ENCODE measurements at regions not wholly inside any gene's neighbourhood (a gene's known extent, or its start where the extent isn't known, plus 50 kb on each side); places are given as distances from the start of the nearest gene placed in this dataset.
"Not testable (repeated sequence)": the region's sequence is repeated elsewhere in the genome, so short reads cannot be mapped to it uniquely, and the experiment has no call there.

DNA sequence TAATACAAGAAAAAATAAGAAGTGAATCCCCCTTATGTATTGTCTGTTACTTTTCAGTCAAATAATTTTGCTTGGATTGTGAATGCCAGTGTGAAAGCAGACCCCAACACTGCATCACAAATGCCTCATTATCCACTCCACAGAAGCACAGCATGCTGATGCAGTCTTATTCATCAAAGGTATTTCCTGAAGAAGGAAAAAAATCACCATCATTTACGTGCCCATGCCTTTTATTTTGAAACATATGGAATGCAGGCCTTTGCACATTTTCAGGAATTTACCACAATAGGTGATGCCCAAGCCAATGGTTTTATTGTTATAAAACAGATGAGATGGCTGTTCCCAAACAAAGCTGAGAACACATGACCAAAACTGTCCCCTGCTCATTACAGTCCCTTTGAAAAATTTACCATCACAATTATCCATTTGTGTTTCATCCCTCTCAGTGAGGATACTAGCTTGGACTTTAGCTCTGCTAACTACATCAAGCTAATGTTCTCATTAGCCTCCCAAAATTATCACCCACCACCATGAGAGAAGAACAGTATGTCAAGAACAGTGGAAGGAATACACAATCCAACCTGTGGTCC is 180.6 kb upstream of the HTR1E start:
- H3K4me3 ChIP-seq (ENCODE audit: low read depth, low read length) = no peak overlapping the region
- no peak for DNase-seq (ENCODE audit: low read depth)
- TF ChIP-seq, protein P1, sequence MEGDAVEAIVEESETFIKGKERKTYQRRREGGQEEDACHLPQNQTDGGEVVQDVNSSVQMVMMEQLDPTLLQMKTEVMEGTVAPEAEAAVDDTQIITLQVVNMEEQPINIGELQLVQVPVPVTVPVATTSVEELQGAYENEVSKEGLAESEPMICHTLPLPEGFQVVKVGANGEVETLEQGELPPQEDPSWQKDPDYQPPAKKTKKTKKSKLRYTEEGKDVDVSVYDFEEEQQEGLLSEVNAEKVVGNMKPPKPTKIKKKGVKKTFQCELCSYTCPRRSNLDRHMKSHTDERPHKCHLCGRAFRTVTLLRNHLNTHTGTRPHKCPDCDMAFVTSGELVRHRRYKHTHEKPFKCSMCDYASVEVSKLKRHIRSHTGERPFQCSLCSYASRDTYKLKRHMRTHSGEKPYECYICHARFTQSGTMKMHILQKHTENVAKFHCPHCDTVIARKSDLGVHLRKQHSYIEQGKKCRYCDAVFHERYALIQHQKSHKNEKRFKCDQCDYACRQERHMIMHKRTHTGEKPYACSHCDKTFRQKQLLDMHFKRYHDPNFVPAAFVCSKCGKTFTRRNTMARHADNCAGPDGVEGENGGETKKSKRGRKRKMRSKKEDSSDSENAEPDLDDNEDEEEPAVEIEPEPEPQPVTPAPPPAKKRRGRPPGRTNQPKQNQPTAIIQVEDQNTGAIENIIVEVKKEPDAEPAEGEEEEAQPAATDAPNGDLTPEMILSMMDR (IDR thresholded peaks at IDR 0.05; ENCODE audit: insufficient read depth, low read depth, low read length) = no peak

DNA sequence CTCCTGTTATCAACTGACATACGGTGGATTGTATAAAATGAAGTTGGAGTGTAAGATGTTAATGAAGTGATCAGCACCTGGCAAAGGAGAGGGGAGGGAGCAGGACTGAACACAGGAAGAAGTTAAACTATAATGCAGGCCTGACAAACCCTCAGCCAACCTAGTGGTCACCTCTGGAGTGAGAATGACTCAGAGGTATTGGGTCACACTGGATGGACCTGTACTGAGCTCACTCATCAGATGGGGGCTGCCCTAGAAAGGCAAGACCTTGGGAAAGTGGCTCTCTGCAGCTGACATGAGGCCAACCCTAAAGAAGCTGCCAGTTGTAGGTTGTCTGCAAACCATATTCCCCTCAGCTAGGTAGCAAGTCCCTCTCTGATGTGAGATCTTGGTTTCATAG is 193.3 kb upstream of the HTR1E start:
- TF ChIP-seq, protein P1 (IDR thresholded peaks at IDR 0.05; ENCODE audit: insufficient read depth, low read depth, low read length) = no peak

GRCh38 chr6:86738078-86738477 is 199.2 kb upstream of the HTR1E start:
- no peak overlapping the region for H3K4me3 ChIP-seq (ENCODE audit: low read depth, low read length)
- TF ChIP-seq, protein P1 (IDR thresholded peaks at IDR 0.05; ENCODE audit: insufficient read depth, low read depth, low read length) = no peak
- DNase-seq (ENCODE audit: low read depth) = no peak

More for the DNA sequence above, 193.3 kb upstream of the HTR1E start:
- no peak for DNase-seq (ENCODE audit: low read depth)
- H3K4me3 ChIP-seq (ENCODE audit: low read depth, low read length) = no peak overlapping the region

- H3K4me3 ChIP-seq (ENCODE audit: low read depth, low read length); DNase-seq (ENCODE audit: low read depth): not testable (repeated sequence)
Measured at GRCh38 chr6:86731631-86732030, 205.7 kb upstream of the HTR1E start.

GRCh38 chr6:86730772-86731171 is 206.6 kb upstream of the HTR1E start:
- not testable (repeated sequence) for H3K4me3 ChIP-seq (ENCODE audit: low read depth, low read length); DNase-seq (ENCODE audit: low read depth)

DNA sequence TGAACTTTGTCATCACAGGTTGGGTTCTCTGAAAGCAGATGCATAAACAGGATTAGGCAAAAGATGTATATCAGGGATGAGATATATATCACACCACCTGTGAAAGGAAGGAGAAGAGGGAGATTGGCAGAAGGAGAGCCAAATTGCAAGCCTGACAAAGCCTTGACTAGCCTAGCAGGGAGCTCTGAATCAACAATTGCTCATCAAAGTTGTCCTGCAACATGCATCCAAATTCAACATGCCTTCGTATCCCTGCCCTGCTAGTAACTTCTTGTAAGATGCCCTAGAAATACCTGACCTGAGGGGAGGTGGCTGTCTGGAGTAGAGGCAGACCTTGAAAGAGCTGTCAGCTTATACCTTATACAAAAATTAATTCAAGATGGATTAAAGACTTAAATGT is 207.1 kb upstream of the HTR1E start:
- no peak for DNase-seq (ENCODE audit: low read depth)
- TF ChIP-seq, protein P1 (IDR thresholded peaks at IDR 0.05; ENCODE audit: insufficient read depth, low read depth, low read length) = no peak

DNA sequence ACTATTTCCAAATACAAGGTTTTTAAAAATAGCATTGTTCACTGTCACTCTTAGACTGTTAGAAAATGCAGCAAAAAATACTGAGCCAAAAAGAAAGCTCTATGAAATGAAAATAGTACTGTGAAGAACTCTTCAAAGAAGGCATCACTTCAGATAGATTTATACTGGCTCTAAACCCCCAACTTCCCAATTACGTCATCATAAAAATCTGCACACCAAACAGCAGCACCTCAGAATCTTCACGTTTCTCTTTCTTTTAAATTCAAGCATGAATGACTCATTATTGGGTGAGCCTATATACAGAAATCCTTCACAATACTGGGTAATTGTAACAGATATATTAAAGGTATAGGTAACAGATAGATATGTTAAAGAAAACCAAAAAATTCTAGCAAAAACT is 208.4 kb upstream of the HTR1E start:
- no peak overlapping the region for H3K4me3 ChIP-seq (ENCODE audit: low read depth, low read length)
- TF ChIP-seq, protein P1 (IDR thresholded peaks at IDR 0.05; ENCODE audit: insufficient read depth, low read depth, low read length) = no peak
- DNase-seq (ENCODE audit: low read depth) = no peak

More for the DNA sequence above, 207.1 kb upstream of the HTR1E start:
- H3K4me3 ChIP-seq (ENCODE audit: low read depth, low read length) = no peak overlapping the region

DNA sequence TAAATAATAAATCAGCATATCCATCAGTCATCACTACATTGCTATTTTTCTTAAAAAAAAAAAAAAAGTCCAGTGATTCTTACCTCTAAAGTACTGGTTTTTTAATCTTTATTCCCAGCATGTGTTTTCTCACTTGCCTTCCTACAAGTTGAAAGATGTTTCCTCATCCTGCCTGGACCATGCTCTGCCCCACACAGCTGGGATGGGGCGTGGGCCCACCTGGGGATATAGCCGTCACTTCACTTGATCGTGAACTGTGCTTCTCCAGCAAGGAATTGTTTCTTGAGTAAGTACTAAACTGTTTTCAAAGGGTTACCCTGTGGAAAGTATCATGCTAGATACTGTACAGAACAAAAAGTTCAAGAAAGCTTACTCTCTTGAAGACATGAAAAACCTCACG is 212.6 kb upstream of the HTR1E start:
- H3K4me3 ChIP-seq (ENCODE audit: low read depth, low read length) = no peak overlapping the region
- DNase-seq (ENCODE audit: low read depth) = no peak
- TF ChIP-seq, protein P1 (IDR thresholded peaks at IDR 0.05; ENCODE audit: insufficient read depth, low read depth, low read length) = no peak

All from fibroblast of villous mesenchyme (primary cell).